SK-MEL-5 (cell line): ENCODE measurements at regions not wholly inside any gene's neighbourhood (a gene's known extent, or its start where the extent isn't known, plus 50 kb on each side); places are given as distances from the start of the nearest gene placed in this dataset.

Experiments
- DNase-seq: peaks from one replicate; pipeline ENCODE4 v3.0.0-alpha.2; 2016; ENCODE audit warnings: low read depth, low spot score
- in situ Hi-C: cut with HindIII; loops from 2 replicates; pipeline ENCODE4 v1.10.0; 2016; ENCODE audit warnings: low sequenced_read_pairs, high pct_unique_total_duplicates, low pct_unique_long_range_greater_than_20kb

GRCh38 chr17:71145486-71145885, 975.3 kb upstream of the SOX9 start:
- in situ Hi-C loops: no loop called here
- DNase-seq: no peak

GRCh38 chr17:71147906-71148305, 972.9 kb upstream of the SOX9 start:
- in situ Hi-C loops: no loop called here

GRCh38 chr17:71149607-71150006, 971.2 kb upstream of the SOX9 start:
- no peak for DNase-seq
- in situ Hi-C loops: no loop called here

More at GRCh38 chr17:71147906-71148305, 972.9 kb upstream of the SOX9 start:
- DNase-seq: no peak

GRCh38 chr17:71157297-71157696, 963.5 kb upstream of the SOX9 start:
- no peak for DNase-seq
- in situ Hi-C loops: no loop called here

- in situ Hi-C loops: no loop called here
- DNase-seq: no peak
Measured at GRCh38 chr17:71158437-71158836, 962.4 kb upstream of the SOX9 start.

GRCh38 chr17:71163121-71163812, 957.6 kb upstream of the SOX9 start:
- no peak for DNase-seq
- in situ Hi-C loops: no loop called here

GRCh38 chr17:71163813-71164122, 957.1 kb upstream of the SOX9 start:
- DNase-seq: no peak
- in situ Hi-C loops: no loop called here

- DNase-seq: no peak
- in situ Hi-C loops: no loop called here
Measured at GRCh38 chr17:71164561-71164960, 956.3 kb upstream of the SOX9 start.

GRCh38 chr17:71166311-71166710, 954.5 kb upstream of the SOX9 start:
- no peak for DNase-seq
- in situ Hi-C loops: no loop called here

- in situ Hi-C loops: no loop called here
Measured at GRCh38 chr17:71168053-71168741, 952.6 kb upstream of the SOX9 start.

GRCh38 chr17:71170070-71170469, 950.8 kb upstream of the SOX9 start:
- in situ Hi-C loops: no loop called here
- DNase-seq: no peak

More at GRCh38 chr17:71168053-71168741, 952.6 kb upstream of the SOX9 start:
- no peak for DNase-seq

GRCh38 chr17:71171270-71171669, 949.5 kb upstream of the SOX9 start:
- DNase-seq: no peak
- in situ Hi-C loops: no loop called here

GRCh38 chr17:71173991-71174390, 946.8 kb upstream of the SOX9 start:
- DNase-seq: no peak
- in situ Hi-C loops: no loop called here

- in situ Hi-C loops: no loop called here
- no peak for DNase-seq
Measured at GRCh38 chr17:71176331-71176730, 944.5 kb upstream of the SOX9 start.

- DNase-seq: no peak
- in situ Hi-C loops: no loop called here
Measured at GRCh38 chr17:71176928-71177443, 943.8 kb upstream of the SOX9 start.

GRCh38 chr17:71180801-71181385, 939.9 kb upstream of the SOX9 start:
- in situ Hi-C loops: no loop called here
- DNase-seq: no peak

GRCh38 chr17:71183066-71183660, 937.7 kb upstream of the SOX9 start:
- in situ Hi-C loops: no loop called here
- no peak for DNase-seq

- no peak for DNase-seq
- in situ Hi-C loops: no loop called here
Measured at GRCh38 chr17:71184716-71185115, 936.1 kb upstream of the SOX9 start.
